Cardiac muscle cell (in vitro differentiated cells and primary cell): ENCODE measurements at regions not wholly inside any gene's neighbourhood (a gene's known extent, or its start where the extent isn't known, plus 50 kb on each side); places are given as distances from the start of the nearest gene placed in this dataset.

Experiments used
- DNase-seq, 2 donors: peaks; one replicate each; pipeline versions ENCODE4 v3.0.0 to v3.0.0-alpha.2; 2010 to 2017; ENCODE audit warnings: low read depth in 1 of 2, low spot score in 1 of 2
- H3K27ac ChIP-seq: fragments of 200-600 bp; sonication (generic); 2 replicates; pipeline ENCODE4 v1.5.1; 2016
- H3K27me3 ChIP-seq: fragments of 200-600 bp; sonication (generic); 2 replicates; pipeline ENCODE4 v1.6.0; 2016; ENCODE audit warnings: control low read depth
- H3K36me3 ChIP-seq: fragments of 200-600 bp; sonication (generic); 2 replicates; pipeline ENCODE4 v1.5.1; 2016; ENCODE audit warnings: control low read depth
- H3K4me1 ChIP-seq: fragments of 200-600 bp; sonication (generic); 2 replicates; pipeline ENCODE4 v1.8.1; 2017; ENCODE audit warnings: low read depth, mild to moderate bottlenecking, mixed run types
- H3K4me3 ChIP-seq: fragments of 200-600 bp; sonication (generic); 2 replicates; pipeline ENCODE4 v1.5.1; 2016; ENCODE audit warnings: mild to moderate bottlenecking
- H3K9me3 ChIP-seq: fragments of 200-600 bp; sonication (generic); 2 replicates; pipeline ENCODE4 v1.5.1; 2017; ENCODE audit warnings: low read depth, mild to moderate bottlenecking, control low read depth
- TF ChIP-seq, protein P1 (sequence below): IDR thresholded peaks from 2 replicates; pipeline ENCODE4 v1.5.1; 2012; ENCODE audit warnings: low read depth, mild to moderate bottlenecking, low read length

DNA sequence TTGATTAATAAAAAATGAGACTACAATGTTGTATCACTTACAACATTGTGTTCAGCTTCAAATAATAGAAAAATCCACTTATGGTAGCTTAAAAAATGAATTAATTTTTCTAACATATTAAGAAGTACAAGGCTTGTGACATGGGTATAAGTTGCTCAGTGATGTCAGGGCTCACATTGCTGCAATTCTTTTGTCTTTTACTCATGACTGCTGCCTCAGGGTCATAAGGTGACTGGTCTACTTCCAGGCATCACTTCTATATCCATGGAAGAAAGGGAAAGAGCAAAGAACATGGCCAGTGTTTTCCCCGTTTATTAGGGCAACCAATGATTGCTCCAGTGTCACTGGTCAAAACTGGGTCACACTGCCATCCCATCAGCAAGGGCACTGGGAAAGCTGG lies 295.3 kb downstream of the MAP2K4 start:
- Histone ChIP-seq H3K36me3 (no peaks in the 10 kb centered on the region), H3K9me3 (no peaks in the 10 kb centered on the region), H3K27ac (no peak overlapping the region), H3K4me1 (no peaks in the 10 kb centered on the region), H3K27me3 (no peaks in the 10 kb centered on the region), H3K4me3 (no peak overlapping the region)
- TF ChIP-seq, protein P1, sequence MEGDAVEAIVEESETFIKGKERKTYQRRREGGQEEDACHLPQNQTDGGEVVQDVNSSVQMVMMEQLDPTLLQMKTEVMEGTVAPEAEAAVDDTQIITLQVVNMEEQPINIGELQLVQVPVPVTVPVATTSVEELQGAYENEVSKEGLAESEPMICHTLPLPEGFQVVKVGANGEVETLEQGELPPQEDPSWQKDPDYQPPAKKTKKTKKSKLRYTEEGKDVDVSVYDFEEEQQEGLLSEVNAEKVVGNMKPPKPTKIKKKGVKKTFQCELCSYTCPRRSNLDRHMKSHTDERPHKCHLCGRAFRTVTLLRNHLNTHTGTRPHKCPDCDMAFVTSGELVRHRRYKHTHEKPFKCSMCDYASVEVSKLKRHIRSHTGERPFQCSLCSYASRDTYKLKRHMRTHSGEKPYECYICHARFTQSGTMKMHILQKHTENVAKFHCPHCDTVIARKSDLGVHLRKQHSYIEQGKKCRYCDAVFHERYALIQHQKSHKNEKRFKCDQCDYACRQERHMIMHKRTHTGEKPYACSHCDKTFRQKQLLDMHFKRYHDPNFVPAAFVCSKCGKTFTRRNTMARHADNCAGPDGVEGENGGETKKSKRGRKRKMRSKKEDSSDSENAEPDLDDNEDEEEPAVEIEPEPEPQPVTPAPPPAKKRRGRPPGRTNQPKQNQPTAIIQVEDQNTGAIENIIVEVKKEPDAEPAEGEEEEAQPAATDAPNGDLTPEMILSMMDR: no peak
- no peak for DNase-seq

DNA sequence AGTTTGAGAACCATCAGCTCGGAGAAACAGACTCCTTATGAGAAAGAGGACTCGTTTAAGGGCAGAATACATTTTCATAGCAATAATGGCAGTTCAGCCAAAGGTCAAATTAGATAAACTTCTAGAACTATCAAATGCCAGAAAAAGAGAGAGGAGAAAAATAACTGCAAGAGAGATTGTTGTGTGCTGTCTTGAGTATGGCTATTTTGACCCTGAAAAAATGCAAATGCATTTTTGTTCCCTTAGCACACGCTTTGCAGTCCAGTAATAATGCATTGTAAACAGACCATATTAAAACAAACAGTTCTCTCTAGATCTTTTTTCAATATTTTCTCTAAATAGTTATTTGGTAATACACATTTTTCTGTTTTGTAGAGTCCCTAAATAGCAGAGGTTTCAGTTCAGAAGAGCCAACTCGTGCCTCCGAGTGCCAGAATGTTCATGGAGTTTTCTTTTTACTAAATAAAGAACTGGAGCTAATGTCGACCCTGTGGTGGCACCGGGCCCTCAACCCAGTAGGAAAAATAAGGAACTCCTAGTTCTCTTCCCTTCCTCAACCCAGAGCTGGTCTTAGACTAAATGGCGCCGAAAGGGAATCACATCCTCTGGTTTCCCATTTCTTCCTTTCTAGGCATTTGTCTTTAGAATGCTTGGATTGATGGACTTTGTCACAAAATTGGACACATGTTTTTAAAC lies 298.0 kb downstream of the MAP2K4 start:
- Histone ChIP-seq H3K9me3 (no peaks in the 10 kb centered on the region), H3K27ac (no peak overlapping the region), H3K36me3 (no peaks in the 10 kb centered on the region), H3K4me1 (no peaks in the 10 kb centered on the region), H3K27me3 (no peaks in the 10 kb centered on the region), H3K4me3 (no peak overlapping the region)
- TF ChIP-seq, protein P1: no peak
- DNase-seq: no peak

- no peaks in the 10 kb centered on the region for H3K27me3 ChIP-seq
- H3K27ac ChIP-seq: no peak overlapping the region
- no peak overlapping the region for H3K4me3 ChIP-seq
Observed at GRCh38 chr17:12320286-12320685, 299.6 kb downstream of the MAP2K4 start.

DNA sequence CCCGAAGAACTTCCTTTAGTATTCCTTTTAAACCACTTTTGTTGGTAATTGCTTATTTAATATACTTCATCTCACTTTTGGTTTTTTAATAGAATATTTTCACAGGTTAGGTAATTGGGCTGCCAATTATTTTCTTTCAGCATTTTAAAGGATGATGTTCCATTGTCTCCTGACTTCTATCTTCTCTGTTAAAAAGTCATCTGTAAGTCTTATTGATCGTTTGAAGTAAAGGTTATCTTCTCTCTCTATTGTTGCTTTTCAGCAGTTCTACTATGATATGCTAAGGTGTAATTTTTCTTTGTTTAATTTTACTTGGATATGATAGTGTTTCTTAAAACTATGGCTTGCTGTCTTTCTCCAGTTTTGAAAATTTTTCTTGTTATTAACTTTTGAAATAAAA lies 307.5 kb downstream of the MAP2K4 start:
- Histone ChIP-seq H3K4me1 (no peaks in the 10 kb centered on the region), H3K36me3 (no peaks in the 10 kb centered on the region), H3K4me3 (no peak overlapping the region), H3K9me3 (no peaks in the 10 kb centered on the region), H3K27ac (no peak overlapping the region), H3K27me3 (no peaks in the 10 kb centered on the region)
- TF ChIP-seq, protein P1: no peak
- DNase-seq: no peak

More at GRCh38 chr17:12320286-12320685, 299.6 kb downstream of the MAP2K4 start:
- Histone ChIP-seq H3K4me1 (no peaks in the 10 kb centered on the region), H3K36me3 (no peaks in the 10 kb centered on the region), H3K9me3 (no peaks in the 10 kb centered on the region)
- no peak for DNase-seq
- TF ChIP-seq, protein P1: no peak

DNA sequence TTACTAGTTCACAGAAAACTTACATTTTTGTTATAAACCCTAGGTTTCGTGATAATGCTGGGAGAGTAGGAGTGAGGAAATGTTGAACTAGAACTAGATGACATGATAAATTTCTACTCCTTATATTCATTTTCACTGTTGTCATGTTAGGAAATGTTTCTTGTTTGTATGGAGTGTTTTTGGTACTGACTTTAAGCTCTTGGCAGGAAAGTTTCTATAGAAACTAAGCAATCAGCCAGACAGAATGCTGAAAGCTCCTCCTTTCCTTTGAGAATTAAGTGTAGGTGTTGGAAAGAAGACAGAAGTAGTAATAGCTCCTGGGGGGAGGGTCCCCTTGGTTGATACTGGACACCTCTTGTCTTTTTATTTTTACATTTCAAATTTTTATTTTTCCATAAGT lies 309.8 kb downstream of the MAP2K4 start:
- H3K9me3 ChIP-seq: no peaks in the 10 kb centered on the region
- H3K27me3 ChIP-seq: no peaks in the 10 kb centered on the region
- no peaks in the 10 kb centered on the region for H3K36me3 ChIP-seq
- H3K27ac ChIP-seq: no peak overlapping the region
- no peaks in the 10 kb centered on the region for H3K4me1 ChIP-seq
- no peak overlapping the region for H3K4me3 ChIP-seq
- no peak for DNase-seq
- TF ChIP-seq, protein P1: no peak

GRCh38 chr17:12341328-12341727 lies 320.7 kb downstream of the MAP2K4 start:
- Histone ChIP-seq H3K27ac (no peak overlapping the region), H3K27me3 (no peaks in the 10 kb centered on the region), H3K4me1 (no peaks in the 10 kb centered on the region), H3K9me3 (no peaks in the 10 kb centered on the region), H3K4me3 (no peak overlapping the region), H3K36me3 (no peaks in the 10 kb centered on the region)
- DNase-seq: no peak
- TF ChIP-seq, protein P1: no peak
